ENCODE measurements at regions not wholly inside any gene's neighbourhood (a gene's known extent, or its start where the extent isn't known, plus 50 kb on each side); places are given as distances from the start of the nearest gene placed in this dataset.

GRCh38 chr1:188056011-188056410 is 1227.3 kb downstream of the PLA2G4A start:
- TF ChIP-seq, protein P1, sequence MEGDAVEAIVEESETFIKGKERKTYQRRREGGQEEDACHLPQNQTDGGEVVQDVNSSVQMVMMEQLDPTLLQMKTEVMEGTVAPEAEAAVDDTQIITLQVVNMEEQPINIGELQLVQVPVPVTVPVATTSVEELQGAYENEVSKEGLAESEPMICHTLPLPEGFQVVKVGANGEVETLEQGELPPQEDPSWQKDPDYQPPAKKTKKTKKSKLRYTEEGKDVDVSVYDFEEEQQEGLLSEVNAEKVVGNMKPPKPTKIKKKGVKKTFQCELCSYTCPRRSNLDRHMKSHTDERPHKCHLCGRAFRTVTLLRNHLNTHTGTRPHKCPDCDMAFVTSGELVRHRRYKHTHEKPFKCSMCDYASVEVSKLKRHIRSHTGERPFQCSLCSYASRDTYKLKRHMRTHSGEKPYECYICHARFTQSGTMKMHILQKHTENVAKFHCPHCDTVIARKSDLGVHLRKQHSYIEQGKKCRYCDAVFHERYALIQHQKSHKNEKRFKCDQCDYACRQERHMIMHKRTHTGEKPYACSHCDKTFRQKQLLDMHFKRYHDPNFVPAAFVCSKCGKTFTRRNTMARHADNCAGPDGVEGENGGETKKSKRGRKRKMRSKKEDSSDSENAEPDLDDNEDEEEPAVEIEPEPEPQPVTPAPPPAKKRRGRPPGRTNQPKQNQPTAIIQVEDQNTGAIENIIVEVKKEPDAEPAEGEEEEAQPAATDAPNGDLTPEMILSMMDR (IDR thresholded peaks at IDR 0.05; ENCODE audit: low read length, missing control alignments): no peak
- DNase-seq (ENCODE audit: low read depth): peak; percentile 31
- H3K4me3 ChIP-seq (replicated peaks; ENCODE audit: low read depth, low read length): no peak overlapping the region

- no peak overlapping the region for H3K4me3 ChIP-seq (replicated peaks; ENCODE audit: low read depth, low read length)
- no peak for DNase-seq (ENCODE audit: low read depth)
- TF ChIP-seq, protein P1 (IDR thresholded peaks at IDR 0.05; ENCODE audit: low read length, missing control alignments): no peak
Measured at GRCh38 chr1:188058801-188059200, 1230.1 kb downstream of the PLA2G4A start.

GRCh38 chr1:188061881-188062280 is 1233.1 kb downstream of the PLA2G4A start:
- TF ChIP-seq, protein P1 (IDR thresholded peaks at IDR 0.05; ENCODE audit: low read length, missing control alignments): no peak
- DNase-seq (ENCODE audit: low read depth): no peak
- H3K4me3 ChIP-seq (replicated peaks; ENCODE audit: low read depth, low read length): no peak overlapping the region

GRCh38 chr1:188062456-188062855 is 1233.7 kb downstream of the PLA2G4A start:
- TF ChIP-seq, protein P1 (IDR thresholded peaks at IDR 0.05; ENCODE audit: low read length, missing control alignments): no peak
- no peak overlapping the region for H3K4me3 ChIP-seq (replicated peaks; ENCODE audit: low read depth, low read length)
- peak; percentile 55 for DNase-seq (ENCODE audit: low read depth)

- TF ChIP-seq, protein P1 (IDR thresholded peaks at IDR 0.05; ENCODE audit: low read length, missing control alignments): no peak
Measured at GRCh38 chr1:188065917-188066316, 1237.2 kb downstream of the PLA2G4A start.

GRCh38 chr1:188070848-188071247 is 1242.1 kb downstream of the PLA2G4A start:
- no peak for DNase-seq (ENCODE audit: low read depth)
- H3K4me3 ChIP-seq (replicated peaks; ENCODE audit: low read depth, low read length): no peak overlapping the region
- TF ChIP-seq, protein P1 (IDR thresholded peaks at IDR 0.05; ENCODE audit: low read length, missing control alignments): no peak

More at GRCh38 chr1:188065917-188066316, 1237.2 kb downstream of the PLA2G4A start:
- DNase-seq (ENCODE audit: low read depth): peak; percentile 39
- H3K4me3 ChIP-seq (replicated peaks; ENCODE audit: low read depth, low read length): no peak overlapping the region

- no peak overlapping the region for H3K4me3 ChIP-seq (replicated peaks; ENCODE audit: low read depth, low read length)
- TF ChIP-seq, protein P1 (IDR thresholded peaks at IDR 0.05; ENCODE audit: low read length, missing control alignments): no peak
- no peak for DNase-seq (ENCODE audit: low read depth)
Measured at GRCh38 chr1:188089015-188089414, 1260.3 kb downstream of the PLA2G4A start.
